ENCODE measurements at regions not wholly inside any gene's neighbourhood (a gene's known extent, or its start where the extent isn't known, plus 50 kb on each side); places are given as distances from the start of the nearest gene placed in this dataset.

DNA sequence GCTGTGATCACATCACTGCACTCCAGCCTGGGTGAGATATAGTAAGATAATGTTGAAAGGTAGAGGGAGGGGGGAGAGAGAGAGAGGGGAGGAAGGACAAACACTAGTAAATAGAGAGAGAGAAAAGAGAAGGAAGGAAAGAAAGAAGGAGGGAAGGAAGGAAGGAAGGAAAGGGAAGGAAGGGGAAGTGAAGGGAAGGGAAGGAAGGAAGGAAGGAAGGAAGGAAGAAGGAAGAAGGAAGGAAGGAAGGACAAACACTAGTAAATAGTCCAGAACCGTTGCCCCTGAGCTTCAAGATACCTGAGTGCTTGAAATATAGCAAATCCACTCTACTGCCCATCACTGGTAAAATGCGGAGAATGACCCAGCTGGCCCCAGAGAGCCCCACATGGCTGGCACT is 156.5 kb upstream of the ZNF507 start:
- Histone ChIP-seq H3K9me3 (ENCODE audit: control insufficient read depth in 4 of 4, low read length in 3 of 4) (no peaks in the 10 kb centered on the region), H3K4me1 (ENCODE audit: control insufficient read depth in 4 of 4, insufficient read depth in 4 of 4, low read length in 3 of 4) (no peaks in the 10 kb centered on the region), H3K27me3 (ENCODE audit: control insufficient read depth in 4 of 4, insufficient read depth in 4 of 4, low read length in 3 of 4) (no peaks in the 10 kb centered on the region), H3K36me3 (ENCODE audit: control insufficient read depth in 4 of 4, insufficient read depth in 3 of 4, low read depth in 1 of 4, low read length in 3 of 4) (no peaks in the 10 kb centered on the region), H3K9ac (ENCODE audit: low read depth in 1 of 2, low read length in 2 of 2) (no peak overlapping the region), H3K27ac (ENCODE audit: low read depth in 1 of 2, low read length in 2 of 2) (no peak overlapping the region), H3K4me3 (ENCODE audit: low read depth in 1 of 3, low read length in 3 of 3) (no peak overlapping the region)
- WGBS, result 70% methylated on average over 2 of the region's 2 CpGs
- no peak for DNase-seq (ENCODE audit: low spot score)
- TF ChIP-seq, protein P1, sequence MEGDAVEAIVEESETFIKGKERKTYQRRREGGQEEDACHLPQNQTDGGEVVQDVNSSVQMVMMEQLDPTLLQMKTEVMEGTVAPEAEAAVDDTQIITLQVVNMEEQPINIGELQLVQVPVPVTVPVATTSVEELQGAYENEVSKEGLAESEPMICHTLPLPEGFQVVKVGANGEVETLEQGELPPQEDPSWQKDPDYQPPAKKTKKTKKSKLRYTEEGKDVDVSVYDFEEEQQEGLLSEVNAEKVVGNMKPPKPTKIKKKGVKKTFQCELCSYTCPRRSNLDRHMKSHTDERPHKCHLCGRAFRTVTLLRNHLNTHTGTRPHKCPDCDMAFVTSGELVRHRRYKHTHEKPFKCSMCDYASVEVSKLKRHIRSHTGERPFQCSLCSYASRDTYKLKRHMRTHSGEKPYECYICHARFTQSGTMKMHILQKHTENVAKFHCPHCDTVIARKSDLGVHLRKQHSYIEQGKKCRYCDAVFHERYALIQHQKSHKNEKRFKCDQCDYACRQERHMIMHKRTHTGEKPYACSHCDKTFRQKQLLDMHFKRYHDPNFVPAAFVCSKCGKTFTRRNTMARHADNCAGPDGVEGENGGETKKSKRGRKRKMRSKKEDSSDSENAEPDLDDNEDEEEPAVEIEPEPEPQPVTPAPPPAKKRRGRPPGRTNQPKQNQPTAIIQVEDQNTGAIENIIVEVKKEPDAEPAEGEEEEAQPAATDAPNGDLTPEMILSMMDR (IDR thresholded peaks at IDR 0.05; ENCODE audit: low read depth, low read length, missing input control), result no peak
- TF ChIP-seq RXRA (IDR thresholded peaks at IDR 0.05) (no peak), TAF1 (conservative IDR thresholded peaks at IDR 0.05) (no peak), EGR1 (IDR thresholded peaks at IDR 0.05; ENCODE audit: low read depth in 2 of 2) (no peak), NR2F2 (IDR thresholded peaks at IDR 0.05) (no peak), GABPA (IDR thresholded peaks at IDR 0.05 in 1 of 2, conservative IDR thresholded peaks at IDR 0.05 in 1 of 2) (no peak), FOXA2 (IDR thresholded peaks at IDR 0.05) (no peak), JUND (IDR thresholded peaks at IDR 0.05) (no peak), RAD21 (IDR thresholded peaks at IDR 0.05) (no peak), SP1 (IDR thresholded peaks at IDR 0.05) (no peak), HNF4A (conservative IDR thresholded peaks at IDR 0.05) (no peak), HNF4G (IDR thresholded peaks at IDR 0.05) (no peak), FOXA1 (IDR thresholded peaks at IDR 0.05) (no peak), YY1 (IDR thresholded peaks at IDR 0.05) (no peak)
- TF ChIP-seq, protein P2, sequence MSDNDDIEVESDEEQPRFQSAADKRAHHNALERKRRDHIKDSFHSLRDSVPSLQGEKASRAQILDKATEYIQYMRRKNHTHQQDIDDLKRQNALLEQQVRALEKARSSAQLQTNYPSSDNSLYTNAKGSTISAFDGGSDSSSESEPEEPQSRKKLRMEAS (IDR thresholded peaks at IDR 0.05), result no peak
- TF ChIP-seq, protein P3, sequence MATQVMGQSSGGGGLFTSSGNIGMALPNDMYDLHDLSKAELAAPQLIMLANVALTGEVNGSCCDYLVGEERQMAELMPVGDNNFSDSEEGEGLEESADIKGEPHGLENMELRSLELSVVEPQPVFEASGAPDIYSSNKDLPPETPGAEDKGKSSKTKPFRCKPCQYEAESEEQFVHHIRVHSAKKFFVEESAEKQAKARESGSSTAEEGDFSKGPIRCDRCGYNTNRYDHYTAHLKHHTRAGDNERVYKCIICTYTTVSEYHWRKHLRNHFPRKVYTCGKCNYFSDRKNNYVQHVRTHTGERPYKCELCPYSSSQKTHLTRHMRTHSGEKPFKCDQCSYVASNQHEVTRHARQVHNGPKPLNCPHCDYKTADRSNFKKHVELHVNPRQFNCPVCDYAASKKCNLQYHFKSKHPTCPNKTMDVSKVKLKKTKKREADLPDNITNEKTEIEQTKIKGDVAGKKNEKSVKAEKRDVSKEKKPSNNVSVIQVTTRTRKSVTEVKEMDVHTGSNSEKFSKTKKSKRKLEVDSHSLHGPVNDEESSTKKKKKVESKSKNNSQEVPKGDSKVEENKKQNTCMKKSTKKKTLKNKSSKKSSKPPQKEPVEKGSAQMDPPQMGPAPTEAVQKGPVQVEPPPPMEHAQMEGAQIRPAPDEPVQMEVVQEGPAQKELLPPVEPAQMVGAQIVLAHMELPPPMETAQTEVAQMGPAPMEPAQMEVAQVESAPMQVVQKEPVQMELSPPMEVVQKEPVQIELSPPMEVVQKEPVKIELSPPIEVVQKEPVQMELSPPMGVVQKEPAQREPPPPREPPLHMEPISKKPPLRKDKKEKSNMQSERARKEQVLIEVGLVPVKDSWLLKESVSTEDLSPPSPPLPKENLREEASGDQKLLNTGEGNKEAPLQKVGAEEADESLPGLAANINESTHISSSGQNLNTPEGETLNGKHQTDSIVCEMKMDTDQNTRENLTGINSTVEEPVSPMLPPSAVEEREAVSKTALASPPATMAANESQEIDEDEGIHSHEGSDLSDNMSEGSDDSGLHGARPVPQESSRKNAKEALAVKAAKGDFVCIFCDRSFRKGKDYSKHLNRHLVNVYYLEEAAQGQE (IDR thresholded peaks at IDR 0.05), result no peak
- TF ChIP-seq, protein P4, sequence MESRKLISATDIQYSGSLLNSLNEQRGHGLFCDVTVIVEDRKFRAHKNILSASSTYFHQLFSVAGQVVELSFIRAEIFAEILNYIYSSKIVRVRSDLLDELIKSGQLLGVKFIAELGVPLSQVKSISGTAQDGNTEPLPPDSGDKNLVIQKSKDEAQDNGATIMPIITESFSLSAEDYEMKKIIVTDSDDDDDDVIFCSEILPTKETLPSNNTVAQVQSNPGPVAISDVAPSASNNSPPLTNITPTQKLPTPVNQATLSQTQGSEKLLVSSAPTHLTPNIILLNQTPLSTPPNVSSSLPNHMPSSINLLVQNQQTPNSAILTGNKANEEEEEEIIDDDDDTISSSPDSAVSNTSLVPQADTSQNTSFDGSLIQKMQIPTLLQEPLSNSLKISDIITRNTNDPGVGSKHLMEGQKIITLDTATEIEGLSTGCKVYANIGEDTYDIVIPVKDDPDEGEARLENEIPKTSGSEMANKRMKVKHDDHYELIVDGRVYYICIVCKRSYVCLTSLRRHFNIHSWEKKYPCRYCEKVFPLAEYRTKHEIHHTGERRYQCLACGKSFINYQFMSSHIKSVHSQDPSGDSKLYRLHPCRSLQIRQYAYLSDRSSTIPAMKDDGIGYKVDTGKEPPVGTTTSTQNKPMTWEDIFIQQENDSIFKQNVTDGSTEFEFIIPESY (IDR thresholded peaks at IDR 0.05), result no peak
- TF ChIP-seq, protein P5, sequence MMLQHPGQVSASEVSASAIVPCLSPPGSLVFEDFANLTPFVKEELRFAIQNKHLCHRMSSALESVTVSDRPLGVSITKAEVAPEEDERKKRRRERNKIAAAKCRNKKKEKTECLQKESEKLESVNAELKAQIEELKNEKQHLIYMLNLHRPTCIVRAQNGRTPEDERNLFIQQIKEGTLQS (IDR thresholded peaks at IDR 0.05), result no peak
